ENCODE measurements at regions not wholly inside any gene's neighbourhood (a gene's known extent, or its start where the extent isn't known, plus 50 kb on each side); places are given as distances from the start of the nearest gene placed in this dataset.

- FAIRE-seq (no peak), DNase-seq (ENCODE audit: low read depth, low spot score) (peak; percentile 12)
- no peaks in the 10 kb centered on the region for H3K36me3 ChIP-seq (ENCODE audit: control insufficient read depth in 2 of 2, extremely low read depth in 1 of 2, insufficient read depth in 2 of 2, low read length in 2 of 2)
- H3K79me2 ChIP-seq (ENCODE audit: control insufficient read depth, insufficient read depth, low read length), result no peaks in the 10 kb centered on the region
- H2AFZ ChIP-seq (ENCODE audit: low read depth, low read length), result no peak overlapping the region
- no peaks in the 10 kb centered on the region for H4K20me1 ChIP-seq (replicated peaks; ENCODE audit: control insufficient read depth, extremely low read depth, insufficient read depth, low read length)
- intact Hi-C loops (cut with micrococcal nuclease) (no loop called here), dilution Hi-C loops (cut with MboI; ENCODE audit: extremely low pct_ligation_motif_present, low sequenced_read_pairs) (no loop called here)
- H3K9me3 ChIP-seq (replicated peaks; ENCODE audit: control insufficient read depth, insufficient read depth, low read length), result no peaks in the 10 kb centered on the region
- POLR2A ChIA-PET, result no interaction called here
- no peak overlapping the region for H3K27ac ChIP-seq (ENCODE audit: insufficient read depth, low read depth, low read length)
- no TSS peak for BruUV-seq (replicated peaks)
- peaks cover 2% of the 10 kb centered on the region for H3K4me1 ChIP-seq (ENCODE audit: control insufficient read depth, extremely low read depth, insufficient read depth, low read length)
- no peak overlapping the region for H3K4me2 ChIP-seq (ENCODE audit: insufficient read depth, low read length)
- no peaks in the 10 kb centered on the region for H3K27me3 ChIP-seq (ENCODE audit: control insufficient read depth in 2 of 2, insufficient read depth in 2 of 2, low read length in 2 of 2)
- no peak overlapping the region for H3K4me3 ChIP-seq (replicated peaks in 1 of 3; ENCODE audit: insufficient read depth in 1 of 3, low read depth in 1 of 3, low read length in 3 of 3)
- H3K9me1 ChIP-seq (replicated peaks; ENCODE audit: control insufficient read depth, extremely low read depth, insufficient read depth, low read length), result no peaks in the 10 kb centered on the region
- CTCF ChIA-PET, result no interaction called here
- H3K9ac ChIP-seq (replicated peaks; ENCODE audit: extremely low read depth, insufficient read depth, low read length), result no peak overlapping the region
- no peak for TF ChIP-seq CTCF (IDR thresholded peaks at IDR 0.05; ENCODE audit: extremely low read depth in 1 of 2, insufficient read depth in 1 of 2, low read depth in 1 of 2, low read length in 2 of 2)
- TF ChIP-seq FOS (IDR thresholded peaks at IDR 0.05; ENCODE audit: borderline replicate concordance, insufficient read depth, low read length), result peak; percentile 8
Observed at GRCh38 chr9:13719446-13719845, 440.0 kb upstream of the MPDZ start.

DNA sequence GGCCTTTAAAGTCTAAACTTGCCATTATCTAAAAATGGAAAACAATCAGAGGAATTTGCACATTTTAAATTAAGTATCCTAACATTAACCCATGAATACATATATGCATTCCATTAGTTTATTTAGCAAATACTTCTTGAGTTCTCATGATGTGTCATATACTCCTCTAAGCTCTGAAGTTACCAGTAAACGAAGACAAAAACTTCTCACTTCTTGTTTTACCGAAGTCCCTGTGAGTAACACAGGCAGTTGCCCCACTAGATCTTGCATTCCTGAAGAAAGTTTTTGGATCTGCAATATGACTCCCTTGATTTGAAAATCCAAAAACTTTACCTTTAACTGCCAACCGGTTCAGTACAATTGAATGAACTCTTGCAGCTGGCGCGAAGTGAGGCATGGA lies 439.0 kb upstream of the MPDZ start:
- CTCF ChIA-PET, result no interaction called here

More for the DNA sequence above, 439.0 kb upstream of the MPDZ start:
- Histone ChIP-seq H3K27ac (ENCODE audit: insufficient read depth, low read depth, low read length) (no peak overlapping the region), H3K27me3 (ENCODE audit: control insufficient read depth in 2 of 2, insufficient read depth in 2 of 2, low read length in 2 of 2) (no peaks in the 10 kb centered on the region), H3K4me2 (ENCODE audit: insufficient read depth, low read length) (no peak overlapping the region), H3K9me3 (replicated peaks; ENCODE audit: control insufficient read depth, insufficient read depth, low read length) (no peaks in the 10 kb centered on the region), H4K20me1 (replicated peaks; ENCODE audit: control insufficient read depth, extremely low read depth, insufficient read depth, low read length) (no peaks in the 10 kb centered on the region), H3K9me1 (replicated peaks; ENCODE audit: control insufficient read depth, extremely low read depth, insufficient read depth, low read length) (no peaks in the 10 kb centered on the region), H3K36me3 (ENCODE audit: control insufficient read depth in 2 of 2, extremely low read depth in 1 of 2, insufficient read depth in 2 of 2, low read length in 2 of 2) (no peaks in the 10 kb centered on the region), H3K4me3 (replicated peaks in 1 of 3; ENCODE audit: insufficient read depth in 1 of 3, low read depth in 1 of 3, low read length in 3 of 3) (no peak overlapping the region), H3K4me1 (ENCODE audit: control insufficient read depth, extremely low read depth, insufficient read depth, low read length) (peaks cover 2% of the 10 kb centered on the region), H2AFZ (ENCODE audit: low read depth, low read length) (no peak overlapping the region), H3K9ac (replicated peaks; ENCODE audit: extremely low read depth, insufficient read depth, low read length) (no peak overlapping the region), H3K79me2 (ENCODE audit: control insufficient read depth, insufficient read depth, low read length) (no peaks in the 10 kb centered on the region)
- TF ChIP-seq POLR2A (IDR thresholded peaks at IDR 0.05; ENCODE audit: low read depth, low read length), result no peak
- no peak for TF ChIP-seq POLR2AphosphoS5 (IDR thresholded peaks at IDR 0.05; ENCODE audit: insufficient read depth, low read depth, low read length)
- TF ChIP-seq CTCF (IDR thresholded peaks at IDR 0.05; ENCODE audit: extremely low read depth in 1 of 2, insufficient read depth in 1 of 2, low read depth in 1 of 2, low read length in 2 of 2), result no peak
- no peak for TF ChIP-seq MYC (IDR thresholded peaks at IDR 0.05; ENCODE audit: low read depth, low read length)
- TF ChIP-seq MAX (IDR thresholded peaks at IDR 0.05; ENCODE audit: insufficient read depth, insufficient read length), result no peak
- TF ChIP-seq EZH2 (IDR thresholded peaks at IDR 0.05; ENCODE audit: borderline replicate concordance, low read depth, low read length, severe bottlenecking), result no peak
- TF ChIP-seq GATA2 (IDR thresholded peaks at IDR 0.05; ENCODE audit: insufficient read depth, insufficient read length, low read depth, low read length), result no peak
- no peak for TF ChIP-seq JUN (IDR thresholded peaks at IDR 0.05; ENCODE audit: borderline replicate concordance, insufficient read depth, insufficient read length, low read depth)
- no peak for TF ChIP-seq FOS (IDR thresholded peaks at IDR 0.05; ENCODE audit: borderline replicate concordance, insufficient read depth, low read length)
- dilution Hi-C loops (cut with MboI; ENCODE audit: extremely low pct_ligation_motif_present, low sequenced_read_pairs) (no loop called here), intact Hi-C loops (cut with micrococcal nuclease) (no loop called here)
- FAIRE-seq (peak; percentile 24), DNase-seq (ENCODE audit: low read depth, low spot score) (no peak)
- POLR2A ChIA-PET, result no interaction called here
- BruUV-seq (replicated peaks), result no TSS peak

Measured in endothelial cell of umbilical vein (primary cell).